GM06990 (cell line): ENCODE measurements at regions not wholly inside any gene's neighbourhood (a gene's known extent, or its start where the extent isn't known, plus 50 kb on each side); places are given as distances from the start of the nearest gene placed in this dataset.
"Not testable (repeated sequence)": the region's sequence is repeated elsewhere in the genome, so short reads cannot be mapped to it uniquely, and the experiment has no call there.

Source experiments
- DNase-seq: peaks from one replicate; pipeline ENCODE4 v3.0.0-alpha.2; 2011; ENCODE audit not compliant: insufficient read length; ENCODE audit errors: extremely low read depth
- H3K27me3 ChIP-seq: replicated peaks from 2 replicates; pipeline ENCODE4 v1.6.0; 2011; ENCODE audit warnings: low read length; ENCODE audit not compliant: control insufficient read depth, insufficient read depth
- H3K36me3 ChIP-seq: 2 replicates; pipeline ENCODE4 v1.5.1; 2011; ENCODE audit warnings: low read length; ENCODE audit not compliant: control insufficient read depth, insufficient read depth
- H3K4me3 ChIP-seq: replicated peaks from 2 replicates; pipeline ENCODE4 v1.5.1; 2011; ENCODE audit warnings: low read depth, mild to moderate bottlenecking, control low read depth, low read length
- CTCF ChIP-seq: IDR thresholded peaks from 2 replicates; pipeline ENCODE4 v1.5.1; 2011; ENCODE audit warnings: low read length, control low read depth, mild to moderate bottlenecking, inconsistent platforms; ENCODE audit not compliant: insufficient read depth, poor library complexity, severe bottlenecking

- H3K36me3 ChIP-seq, result no peaks in the 10 kb centered on the region
- no peak overlapping the region for H3K4me3 ChIP-seq
- no peak for DNase-seq
- peak; percentile 14 for TF ChIP-seq CTCF
- H3K27me3 ChIP-seq, result no peaks in the 10 kb centered on the region
Observed at GRCh38 chr11:122578171-122578825, 77.2 kb upstream of the UBASH3B start.

GRCh38 chr11:122572592-122572991 is 82.9 kb upstream of the UBASH3B start:
- H3K4me3 ChIP-seq, result no peak overlapping the region
- H3K36me3 ChIP-seq, result no peaks in the 10 kb centered on the region
- DNase-seq, result no peak
- no peak for TF ChIP-seq CTCF
- no peaks in the 10 kb centered on the region for H3K27me3 ChIP-seq

GRCh38 chr11:122563761-122564160 is 91.8 kb upstream of the UBASH3B start:
- DNase-seq, result no peak
- no peaks in the 10 kb centered on the region for H3K27me3 ChIP-seq
- no peaks in the 10 kb centered on the region for H3K36me3 ChIP-seq
- no peak for TF ChIP-seq CTCF
- no peak overlapping the region for H3K4me3 ChIP-seq

- H3K4me3 ChIP-seq, result no peak overlapping the region
- TF ChIP-seq CTCF, result no peak
- DNase-seq, result no peak
- no peaks in the 10 kb centered on the region for H3K36me3 ChIP-seq
- H3K27me3 ChIP-seq, result no peaks in the 10 kb centered on the region; the same call in 1 of the 2 replicates
Observed at GRCh38 chr11:122559734-122560382, 95.7 kb upstream of the UBASH3B start.

- DNase-seq, H3K4me3 ChIP-seq: not testable (repeated sequence)
Observed at GRCh38 chr11:122559218-122559617, 96.3 kb upstream of the UBASH3B start.

GRCh38 chr11:122557163-122557562 is 98.4 kb upstream of the UBASH3B start:
- not testable (repeated sequence) for H3K36me3 ChIP-seq, H3K4me3 ChIP-seq, DNase-seq

More at GRCh38 chr11:122559218-122559617, 96.3 kb upstream of the UBASH3B start:
- H3K36me3 ChIP-seq, H3K27me3 ChIP-seq: not testable (repeated sequence)

More at GRCh38 chr11:122557163-122557562, 98.4 kb upstream of the UBASH3B start:
- not testable (repeated sequence) for H3K27me3 ChIP-seq
